ENCODE measurements at regions not wholly inside any gene's neighbourhood (a gene's known extent, or its start where the extent isn't known, plus 50 kb on each side); places are given as distances from the start of the nearest gene placed in this dataset.

GRCh38 chr11:81159900-81160299 lies 1573.8 kb downstream of the FAM181B start:
- FAIRE-seq = no peak
- TF ChIP-seq POLR2A (IDR thresholded peaks at IDR 0.05; ENCODE audit: low read depth, low read length) (no peak), POLR2AphosphoS5 (IDR thresholded peaks at IDR 0.05; ENCODE audit: low read depth, low read length) (no peak), TAF1 (IDR thresholded peaks at IDR 0.05; ENCODE audit: borderline replicate concordance, low read depth, low read length) (no peak)
- no peak for DNase-seq (ENCODE audit: insufficient read length)

GRCh38 chr11:81135570-81135969 lies 1598.1 kb downstream of the FAM181B start:
- no peak for FAIRE-seq

GRCh38 chr11:81129618-81130017 lies 1604.0 kb downstream of the FAM181B start:
- no peak for TF ChIP-seq POLR2AphosphoS5 (IDR thresholded peaks at IDR 0.05; ENCODE audit: low read depth, low read length)
- no peak for TF ChIP-seq POLR2A (IDR thresholded peaks at IDR 0.05; ENCODE audit: low read depth, low read length)
- TF ChIP-seq TAF1 (IDR thresholded peaks at IDR 0.05; ENCODE audit: borderline replicate concordance, low read depth, low read length) = no peak
- no peak for FAIRE-seq
- no peak for DNase-seq (ENCODE audit: insufficient read length)

More at GRCh38 chr11:81135570-81135969, 1598.1 kb downstream of the FAM181B start:
- no peak for DNase-seq (ENCODE audit: insufficient read length)
- TF ChIP-seq TAF1 (IDR thresholded peaks at IDR 0.05; ENCODE audit: borderline replicate concordance, low read depth, low read length) (no peak), POLR2A (IDR thresholded peaks at IDR 0.05; ENCODE audit: low read depth, low read length) (no peak), POLR2AphosphoS5 (IDR thresholded peaks at IDR 0.05; ENCODE audit: low read depth, low read length) (no peak)

GRCh38 chr11:81112718-81113117 lies 1620.9 kb downstream of the FAM181B start:
- FAIRE-seq (no peak), DNase-seq (ENCODE audit: insufficient read length) (no peak)
- TF ChIP-seq POLR2AphosphoS5 (IDR thresholded peaks at IDR 0.05; ENCODE audit: low read depth, low read length) (no peak), POLR2A (IDR thresholded peaks at IDR 0.05; ENCODE audit: low read depth, low read length) (no peak), TAF1 (IDR thresholded peaks at IDR 0.05; ENCODE audit: borderline replicate concordance, low read depth, low read length) (no peak)

DNA sequence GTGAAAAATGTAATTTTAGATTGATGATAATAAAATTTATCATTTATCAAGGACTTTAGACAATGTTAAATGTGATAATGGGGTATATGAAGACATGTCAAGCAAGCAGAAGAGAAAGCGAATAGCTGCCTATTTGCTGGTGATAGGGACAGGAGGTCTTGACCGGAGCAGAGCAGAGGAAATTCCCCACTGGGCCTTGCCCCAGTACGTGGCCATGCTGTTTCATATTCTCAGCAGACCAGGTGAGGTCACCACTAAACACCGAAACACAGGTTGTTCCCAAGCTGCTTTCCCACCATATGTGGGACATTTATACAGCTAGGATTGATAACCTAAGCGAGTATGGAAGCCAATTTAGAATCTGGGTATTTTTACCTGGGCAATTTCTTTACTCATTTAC lies 1629.6 kb downstream of the FAM181B start:
- no peak for DNase-seq (ENCODE audit: insufficient read length)
- FAIRE-seq = peak; percentile 65
- TF ChIP-seq POLR2A (IDR thresholded peaks at IDR 0.05; ENCODE audit: low read depth, low read length) (no peak), TAF1 (IDR thresholded peaks at IDR 0.05; ENCODE audit: borderline replicate concordance, low read depth, low read length) (no peak), POLR2AphosphoS5 (IDR thresholded peaks at IDR 0.05; ENCODE audit: low read depth, low read length) (no peak)

DNA sequence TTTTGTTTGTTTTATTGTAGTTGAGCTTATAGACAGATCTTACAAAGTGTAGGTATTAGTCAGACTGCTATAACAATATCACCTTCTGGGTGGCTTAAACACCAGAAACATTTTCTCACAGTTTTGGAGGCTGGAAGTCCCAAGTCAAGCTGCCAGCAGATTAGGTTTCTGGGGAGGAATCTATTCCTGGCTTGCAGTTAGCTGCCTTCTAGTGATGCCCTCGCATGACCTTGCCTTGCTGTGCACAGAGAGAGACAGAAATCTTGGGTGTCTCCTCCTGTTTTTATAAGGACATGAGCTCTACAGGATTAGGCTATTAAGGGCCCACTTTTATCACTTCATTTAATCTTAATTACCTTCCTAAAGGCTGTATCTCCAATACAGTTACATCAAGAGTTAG lies 1635.2 kb downstream of the FAM181B start:
- TF ChIP-seq POLR2AphosphoS5 (IDR thresholded peaks at IDR 0.05; ENCODE audit: low read depth, low read length) = no peak
- no peak for TF ChIP-seq TAF1 (IDR thresholded peaks at IDR 0.05; ENCODE audit: borderline replicate concordance, low read depth, low read length)
- no peak for TF ChIP-seq POLR2A (IDR thresholded peaks at IDR 0.05; ENCODE audit: low read depth, low read length)
- no peak for DNase-seq (ENCODE audit: insufficient read length)
- no peak for FAIRE-seq

DNA sequence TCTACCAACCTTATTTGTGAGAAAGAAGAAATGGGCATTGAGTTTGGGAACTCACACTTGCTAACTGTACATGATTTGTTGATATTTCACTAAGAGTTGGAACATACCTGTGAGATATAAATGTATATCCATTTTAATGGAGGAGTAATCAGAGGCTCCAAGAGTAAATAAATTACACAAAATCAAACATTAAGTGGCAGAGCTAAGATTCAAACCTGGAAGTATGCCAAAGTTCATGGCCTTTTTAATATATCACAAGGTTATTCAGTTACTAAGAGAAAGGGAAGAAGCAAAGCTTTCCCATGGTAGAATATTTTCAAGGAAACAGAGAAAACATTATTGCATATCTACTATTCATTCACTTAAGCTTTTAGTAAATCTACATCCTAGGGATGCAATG lies 1641.1 kb downstream of the FAM181B start:
- DNase-seq (ENCODE audit: insufficient read length) = no peak
- TF ChIP-seq TAF1 (IDR thresholded peaks at IDR 0.05; ENCODE audit: borderline replicate concordance, low read depth, low read length) = no peak
- no peak for TF ChIP-seq POLR2AphosphoS5 (IDR thresholded peaks at IDR 0.05; ENCODE audit: low read depth, low read length)
- no peak for TF ChIP-seq POLR2A (IDR thresholded peaks at IDR 0.05; ENCODE audit: low read depth, low read length)
- no peak for FAIRE-seq

- no peak for TF ChIP-seq POLR2A (IDR thresholded peaks at IDR 0.05; ENCODE audit: low read depth, low read length)
- no peak for TF ChIP-seq POLR2AphosphoS5 (IDR thresholded peaks at IDR 0.05; ENCODE audit: low read depth, low read length)
- FAIRE-seq (no peak), DNase-seq (ENCODE audit: insufficient read length) (no peak)
Observed at GRCh38 chr11:81089242-81089641, 1644.4 kb downstream of the FAM181B start.

- TF ChIP-seq POLR2A (IDR thresholded peaks at IDR 0.05; ENCODE audit: low read depth, low read length) (no peak), TAF1 (IDR thresholded peaks at IDR 0.05; ENCODE audit: borderline replicate concordance, low read depth, low read length) (no peak)
- FAIRE-seq = peak; percentile 54
- DNase-seq (ENCODE audit: insufficient read length) = no peak
Observed at GRCh38 chr11:81080476-81080875, 1639.6 kb upstream of the TENM4 start.

DNA sequence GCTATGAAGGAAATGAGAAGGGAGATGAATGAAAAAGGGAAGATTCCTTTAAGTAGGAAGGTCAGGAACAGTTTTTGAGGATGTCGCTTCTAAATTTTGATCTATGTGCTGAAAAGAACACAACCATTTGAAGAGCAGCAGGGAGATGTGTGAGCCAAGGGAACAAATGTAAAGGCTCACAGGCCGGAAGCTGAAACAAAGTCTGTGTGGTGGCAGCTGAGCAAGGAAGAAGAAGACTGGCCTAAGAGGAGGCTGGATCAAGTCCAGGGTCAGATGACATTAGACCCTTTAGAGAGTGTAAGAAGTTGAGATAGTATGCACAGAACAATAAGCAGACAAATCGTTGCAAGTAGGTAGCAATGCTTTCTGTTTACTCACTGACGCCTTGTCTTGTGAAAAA lies 1631.4 kb upstream of the TENM4 start:
- DNase-seq (ENCODE audit: insufficient read length) (no peak), FAIRE-seq (no peak)
- TF ChIP-seq POLR2AphosphoS5 (IDR thresholded peaks at IDR 0.05; ENCODE audit: low read depth, low read length) (no peak), TAF1 (IDR thresholded peaks at IDR 0.05; ENCODE audit: borderline replicate concordance, low read depth, low read length) (no peak), POLR2A (IDR thresholded peaks at IDR 0.05; ENCODE audit: low read depth, low read length) (no peak)

DNA sequence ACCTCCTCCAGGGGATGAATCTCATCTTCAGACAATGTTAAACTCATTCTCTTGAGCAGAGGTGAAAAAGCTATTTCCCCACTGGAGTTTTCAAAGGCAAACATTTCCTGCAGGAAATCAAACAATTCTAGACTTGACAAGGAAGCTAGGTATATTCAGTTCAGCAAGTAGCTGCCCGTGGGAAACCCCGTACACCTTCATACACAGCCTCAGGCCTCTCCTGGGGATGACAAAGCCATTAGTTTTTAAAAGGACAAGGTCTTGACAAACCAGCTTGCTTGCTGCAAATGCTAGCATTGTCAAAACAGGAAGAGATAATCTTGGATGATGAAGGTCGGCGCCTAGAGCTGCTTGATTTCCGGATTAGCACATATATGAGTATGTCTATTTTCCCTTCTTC lies 1630.8 kb upstream of the TENM4 start:
- DNase-seq (ENCODE audit: insufficient read length) = no peak

DNA sequence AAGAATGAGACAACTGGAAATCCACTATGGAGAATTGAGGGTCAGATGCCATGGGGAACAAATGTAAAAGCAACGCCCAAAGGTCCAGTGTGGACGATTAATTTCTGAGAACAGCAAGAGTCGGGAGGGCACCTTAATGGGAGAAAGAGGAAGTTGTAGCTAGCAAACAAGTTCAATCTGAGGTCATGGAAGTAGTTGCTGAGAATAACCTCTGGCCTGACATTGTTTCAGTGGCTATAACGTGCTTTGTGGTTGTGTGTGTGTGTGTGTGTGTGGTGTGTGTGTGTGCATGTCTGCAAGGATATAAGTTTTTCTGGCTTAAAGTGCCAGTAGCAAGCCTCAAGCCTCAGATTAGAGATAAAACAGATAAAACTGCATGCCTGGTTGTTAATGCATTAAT lies 1630.1 kb upstream of the TENM4 start:
- FAIRE-seq = peak; percentile 88
- no peak for DNase-seq (ENCODE audit: insufficient read length)
- TF ChIP-seq TAF1 (IDR thresholded peaks at IDR 0.05; ENCODE audit: borderline replicate concordance, low read depth, low read length) = no peak
- TF ChIP-seq POLR2A (IDR thresholded peaks at IDR 0.05; ENCODE audit: low read depth, low read length) = no peak
- TF ChIP-seq POLR2AphosphoS5 (IDR thresholded peaks at IDR 0.05; ENCODE audit: low read depth, low read length) = no peak

More for the DNA sequence above, 1630.8 kb upstream of the TENM4 start:
- TF ChIP-seq POLR2A (IDR thresholded peaks at IDR 0.05; ENCODE audit: low read depth, low read length) = no peak
- FAIRE-seq = no peak

DNA sequence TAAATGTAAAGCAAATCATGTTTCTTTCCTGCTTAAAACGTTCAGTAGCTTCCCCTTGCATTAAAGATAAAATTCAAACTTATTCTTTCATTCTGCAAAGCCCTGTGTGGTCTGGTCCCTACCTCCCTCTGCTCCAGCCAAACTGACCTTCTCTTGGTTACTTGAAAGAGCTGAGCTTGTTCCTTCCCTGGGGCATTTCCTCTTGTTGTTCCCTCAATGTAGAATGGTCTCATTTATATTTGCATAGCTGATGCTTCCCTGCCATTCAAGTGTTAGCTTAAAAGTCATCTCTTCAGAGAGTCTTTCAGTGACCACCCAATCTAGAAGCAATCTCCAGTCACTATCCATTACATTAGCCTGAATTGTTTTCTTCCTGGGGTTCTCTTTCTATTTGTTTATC lies 1618.5 kb upstream of the TENM4 start:
- FAIRE-seq = no peak
- TF ChIP-seq POLR2AphosphoS5 (IDR thresholded peaks at IDR 0.05; ENCODE audit: low read depth, low read length) (no peak), TAF1 (IDR thresholded peaks at IDR 0.05; ENCODE audit: borderline replicate concordance, low read depth, low read length) (no peak), POLR2A (IDR thresholded peaks at IDR 0.05; ENCODE audit: low read depth, low read length) (no peak)

More for the DNA sequence above, 1618.5 kb upstream of the TENM4 start:
- no peak for DNase-seq (ENCODE audit: insufficient read length)

All from GM12892 (cell line).